SK-N-SH (cell line): ENCODE measurements at regions not wholly inside any gene's neighbourhood (a gene's known extent, or its start where the extent isn't known, plus 50 kb on each side); places are given as distances from the start of the nearest gene placed in this dataset.

ENCODE experiments used
- FOXM1 ChIP-seq: IDR thresholded peaks from 2 replicates; pipeline ENCODE4 v1.4.0; 2012; ENCODE audit warnings: low read depth, mild to moderate bottlenecking
- GATA2 ChIP-seq: sonication (generic); formaldehyde crosslinking; IDR thresholded peaks from 2 replicates; pipeline ENCODE4 v1.5.0; 2020; ENCODE audit warnings: mild to moderate bottlenecking, missing genetic modification reagents
- JUND ChIP-seq: IDR thresholded peaks from 2 replicates; pipeline ENCODE4 v1.4.0; 2012
- RAD21 ChIP-seq: IDR thresholded peaks from 2 replicates; pipeline ENCODE4 v1.6.1; 2012; ENCODE audit warnings: mild to moderate bottlenecking, low read length
- TF ChIP-seq, protein P1 (sequence below): fragments of 200-600 bp; sonication (generic); IDR thresholded peaks from 2 replicates; pipeline ENCODE4 v1.6.1; 2017; ENCODE audit warnings: antibody characterized with exemption, mild to moderate bottlenecking, moderate library complexity

DNA sequence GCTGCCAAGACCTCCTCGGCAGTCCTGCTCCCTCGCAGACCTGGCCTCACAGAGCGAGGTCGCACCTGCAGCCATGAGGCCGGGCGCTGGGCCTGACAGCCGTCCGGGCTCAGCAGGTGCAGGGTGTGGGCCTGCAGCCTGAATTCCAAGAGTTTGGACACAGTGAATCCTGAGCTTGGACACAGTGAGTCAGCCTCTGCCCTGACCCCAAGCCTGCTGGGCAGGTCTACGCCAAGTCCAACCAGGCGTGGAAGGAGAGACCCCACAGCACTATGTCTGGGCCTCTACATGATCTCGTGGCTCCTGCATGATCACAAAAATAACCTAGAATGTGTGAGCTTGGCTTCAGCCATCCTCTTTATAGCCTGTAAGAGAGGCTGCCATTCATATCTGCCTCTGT is 121.0 kb downstream of the C16orf95 start:
- TF ChIP-seq JUND (no peak), RAD21 (no peak), GATA2 (CRISPR knock-in tag) (no peak), FOXM1 (no peak)
- TF ChIP-seq, protein P1, sequence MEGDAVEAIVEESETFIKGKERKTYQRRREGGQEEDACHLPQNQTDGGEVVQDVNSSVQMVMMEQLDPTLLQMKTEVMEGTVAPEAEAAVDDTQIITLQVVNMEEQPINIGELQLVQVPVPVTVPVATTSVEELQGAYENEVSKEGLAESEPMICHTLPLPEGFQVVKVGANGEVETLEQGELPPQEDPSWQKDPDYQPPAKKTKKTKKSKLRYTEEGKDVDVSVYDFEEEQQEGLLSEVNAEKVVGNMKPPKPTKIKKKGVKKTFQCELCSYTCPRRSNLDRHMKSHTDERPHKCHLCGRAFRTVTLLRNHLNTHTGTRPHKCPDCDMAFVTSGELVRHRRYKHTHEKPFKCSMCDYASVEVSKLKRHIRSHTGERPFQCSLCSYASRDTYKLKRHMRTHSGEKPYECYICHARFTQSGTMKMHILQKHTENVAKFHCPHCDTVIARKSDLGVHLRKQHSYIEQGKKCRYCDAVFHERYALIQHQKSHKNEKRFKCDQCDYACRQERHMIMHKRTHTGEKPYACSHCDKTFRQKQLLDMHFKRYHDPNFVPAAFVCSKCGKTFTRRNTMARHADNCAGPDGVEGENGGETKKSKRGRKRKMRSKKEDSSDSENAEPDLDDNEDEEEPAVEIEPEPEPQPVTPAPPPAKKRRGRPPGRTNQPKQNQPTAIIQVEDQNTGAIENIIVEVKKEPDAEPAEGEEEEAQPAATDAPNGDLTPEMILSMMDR: no peak
